K562 (cell line): ENCODE measurements at regions not wholly inside any gene's neighbourhood (a gene's known extent, or its start where the extent isn't known, plus 50 kb on each side); places are given as distances from the start of the nearest gene placed in this dataset.

Experiments used
- ATAC-seq: fragments of 200-7000 bp; cut with Tn5 transposase; 3 replicates; pipeline ENCODE4 v1.9.1; 2020; ENCODE audit warnings: moderate library complexity
- BruUV-seq: library from RNA; stranded (reverse); fragments of 400-500 nt; replicated peaks from 2 replicates; lab custom pipeline; 2021; lab: Mats Ljungman, UMichigan
- CTCF ChIA-PET: fragments of 300-600 bp; formaldehyde crosslinking; extraction: SDS; loops from one replicate; lab custom pipeline; 2021; ENCODE audit warnings: low intra/inter-chr PET ratio; lab: Yijun Ruan, JAX
- POLR2A ChIA-PET: fragments of 300-600, 350-650 bp; sonication (Branson Sonifier 250); formaldehyde crosslinking; extraction: SDS; loops from one replicate; lab custom pipeline; 2021; ENCODE audit warnings: antibody characterized with exemption, inconsistent platforms; lab: Yijun Ruan, JAX
- DNase-seq, 4 experiments: peaks; one replicate each; pipeline versions ENCODE4 v3.0.0 to v3.0.0-alpha.2; 2011 to 2018; ENCODE audit warnings: low spot score in 3 of 4, mixed read lengths in 3 of 4; ENCODE audit errors: extremely low read depth in 1 of 4
- FAIRE-seq: peaks from 2 replicates; lab custom pipeline; 2011; peaks lifted over from hg19 to GRCh38; lab: Jason Lieb, UNC
- H2AFZ ChIP-seq: 2 replicates; pipeline ENCODE4 v1.6.0; 2011; ENCODE audit warnings: low read depth, low read length, control low read depth, inconsistent platforms
- H3K27ac ChIP-seq: fragments of 200-600 bp; 3 replicates; pipeline ENCODE4 v1.8.0; 2011; ENCODE audit warnings: low read depth, mild to moderate bottlenecking, control low read depth, inconsistent platforms, low read length, moderate library complexity, mixed read lengths; ENCODE audit errors: extremely low read depth
- H3K27me3 ChIP-seq, 2 experiments: fragments of 300-600 bp in 1 of 2; 2 replicates in 1 of 2; 3 replicates in 1 of 2; pipeline versions ENCODE4 v1.6.0 to v1.8.0; 2011; ENCODE audit warnings: inconsistent platforms in 2 of 2, low read length in 2 of 2, mild to moderate bottlenecking in 1 of 2, mixed read lengths in 1 of 2, moderate library complexity in 1 of 2; ENCODE audit not compliant: control insufficient read depth in 2 of 2, insufficient read depth in 2 of 2
- H3K36me3 ChIP-seq: fragments of 300-600 bp; 3 replicates; pipeline ENCODE4 v1.8.0; 2011; ENCODE audit warnings: mild to moderate bottlenecking, low read length, inconsistent platforms; ENCODE audit not compliant: control insufficient read depth, insufficient read depth
- H3K4me1 ChIP-seq, 2 experiments: fragments of 200-600 bp in 1 of 2; replicated peaks in 1 of 2; 2 replicates in 1 of 2; 3 replicates in 1 of 2; pipeline versions ENCODE4 v1.5.1 to v1.8.0; 2011; ENCODE audit warnings: inconsistent platforms in 2 of 2, low read length in 2 of 2, mild to moderate bottlenecking in 1 of 2, mixed read lengths in 1 of 2, moderate library complexity in 1 of 2; ENCODE audit not compliant: control insufficient read depth in 2 of 2, insufficient read depth in 2 of 2
- H3K4me2 ChIP-seq: 2 replicates; pipeline ENCODE4 v1.6.1; 2011; ENCODE audit warnings: low read length, control low read depth, inconsistent platforms, mixed read lengths; ENCODE audit not compliant: insufficient read depth
- H3K4me3 ChIP-seq: fragments of 200-600 bp; sonication (generic), shearing (Covaris generic); 2 replicates; pipeline ENCODE4 v1.5.1; 2016; ENCODE audit warnings: control low read depth, inconsistent platforms
- H3K79me2 ChIP-seq: fragments of 200-600 bp; 3 replicates; pipeline ENCODE4 v1.8.0; 2011; ENCODE audit warnings: low read length, inconsistent platforms; ENCODE audit not compliant: control insufficient read depth, insufficient read depth
- H3K9ac ChIP-seq, 2 experiments: 2 replicates each; pipeline versions ENCODE4 v1.6.0 to v1.6.1; 2011; ENCODE audit warnings: low read depth in 2 of 2, low read length in 2 of 2, control low read depth in 1 of 2, inconsistent platforms in 1 of 2, mild to moderate bottlenecking in 1 of 2, mixed read lengths in 1 of 2; ENCODE audit not compliant: insufficient read depth in 1 of 2
- H3K9me1 ChIP-seq: one replicate; pipeline ENCODE4 v1.6.0; 2011; ENCODE audit warnings: inconsistent platforms, mild to moderate bottlenecking, low read length, moderate library complexity; ENCODE audit not compliant: control insufficient read depth, insufficient read depth
- H3K9me3 ChIP-seq: replicated peaks from 2 replicates; pipeline ENCODE4 v1.5.1; 2011; ENCODE audit warnings: low read depth, low read length, inconsistent platforms; ENCODE audit not compliant: control insufficient read depth, insufficient read depth
- H4K20me1 ChIP-seq: replicated peaks from 2 replicates; pipeline ENCODE4 v1.6.1; 2011; ENCODE audit warnings: low read length, inconsistent platforms, mixed read lengths; ENCODE audit not compliant: control insufficient read depth, insufficient read depth
- CEBPB ChIP-seq: fragments of 450-650 bp; IDR thresholded peaks from 2 replicates; pipeline ENCODE4 v1.6.1; 2016; ENCODE audit warnings: missing genetic modification characterization, missing compliant biosample characterization
- CEBPG ChIP-seq, 3 experiments: fragments of 200-800 bp in 1 of 3; sonication (Bioruptor generic) in 1 of 3; sonication (generic) in 1 of 3; formaldehyde crosslinking in 1 of 3; IDR thresholded peaks in 2 of 3; conservative IDR thresholded peaks in 1 of 3; 2 replicates each; pipeline versions ENCODE4 v1.6.1 to v1.8.0; 2016 to 2022; ENCODE audit warnings: missing compliant biosample characterization in 2 of 3, missing genetic modification characterization in 2 of 3, mild to moderate bottlenecking in 1 of 3, missing genetic modification reagents in 1 of 3
- ELF1 ChIP-seq: fragments of 200-800 bp; sonication (Bioruptor generic); IDR thresholded peaks from 2 replicates; pipeline ENCODE4 v1.6.1; 2016; ENCODE audit warnings: missing genetic modification characterization, missing compliant biosample characterization
- NBN ChIP-seq: fragments of 450-650 bp; IDR thresholded peaks from 2 replicates; pipeline ENCODE4 v1.6.1; 2016; ENCODE audit warnings: low read depth, mild to moderate bottlenecking
- POLR2H ChIP-seq: IDR thresholded peaks from 2 replicates; pipeline ENCODE4 v1.6.1; 2016; ENCODE audit warnings: missing genetic modification characterization, low read depth, mild to moderate bottlenecking, control low read depth, missing compliant biosample characterization, moderate library complexity
- SIN3B ChIP-seq: fragments of 450-650 bp; IDR thresholded peaks from 2 replicates; pipeline ENCODE4 v1.6.1; 2017; ENCODE audit warnings: low read depth, mild to moderate bottlenecking, moderate library complexity
- XRCC4 ChIP-seq: IDR thresholded peaks from one replicate; pipeline ENCODE4 v1.6.1; 2011; ENCODE audit not compliant: insufficient read depth, insufficient read length; ENCODE audit errors: extremely low read depth
- WGBS: fragments of 100-300 bp; shearing (Covaris generic); methylation state at CpG from one replicate; pipeline ENCODE4 v1.1.6; 2016; ENCODE audit warnings: low coverage, mixed read lengths; ENCODE audit not compliant: insufficient coverage; ENCODE audit errors: missing lambda C conversion rate; 5-methylcytosine and 5-hydroxymethylcytosine counted together
- in situ Hi-C: fragments of 300-500 bp; cut with MboI; formaldehyde crosslinking; loops from 4 replicates; pipeline ENCODE4 v1.15.0; 2018; ENCODE audit warnings: inconsistent platforms, mixed read lengths
- intact Hi-C: fragments of 100-400 bp; cut with micrococcal nuclease; formaldehyde crosslinking; loops from 2 replicates; pipeline ENCODE4 v1.14.2; 2022

GRCh38 chr10:78983608-78984007 is 85.2 kb upstream of the ZMIZ1 start:
- Histone ChIP-seq H4K20me1 (0 out of 2 replicates have a peak, but pooled peaks cover 3% of the 10 kb centered on the region), H3K9me3 (no peaks in the 10 kb centered on the region), H3K36me3 (no peaks in the 10 kb centered on the region), H3K27ac (no peak overlapping the region), H3K27me3 (peaks cover 58 to 88% of the 10 kb centered on the region in 2 experiments), H3K79me2 (no peaks in the 10 kb centered on the region), H3K9ac (no peak overlapping the region), H3K4me2 (no peak overlapping the region), H3K4me3 (no peak overlapping the region), H3K4me1 (peaks cover 0 to 4% of the 10 kb centered on the region in 2 experiments; a peak in 2 of 5 replicates), H2AFZ (no peak overlapping the region), H3K9me1 (no peaks in the 10 kb centered on the region)
- DNase-seq, result no peak
- 0% methylated on average over 4 of the region's 4 CpGs for WGBS
- in situ Hi-C loops, result no loop called here
- FAIRE-seq, result no peak
- no peak for TF ChIP-seq XRCC4
- TF ChIP-seq ELF1 (tag), result no peak
- TF ChIP-seq NBN, result no peak
- TF ChIP-seq SIN3B, result no peak
- ChIA-PET POLR2A (interaction anchor here (0.6 to 1.8 kb wide), 2 partner anchors 10 to 16 kb away, joined by 3 to 6 read pairs; no protein-coding TSS in a partner anchor), CTCF (no interaction called here)
- ATAC-seq, result no peak
- intact Hi-C loops, result no loop called here
- no TSS peak for BruUV-seq

GRCh38 chr10:78985973-78986818 is 82.6 kb upstream of the ZMIZ1 start:
- ATAC-seq (no peak), FAIRE-seq (no peak), DNase-seq (no peak)
- Histone ChIP-seq H3K4me2 (no peak overlapping the region), H3K9me1 (no peaks in the 10 kb centered on the region), H3K9me3 (no peaks in the 10 kb centered on the region), H3K9ac (no peak overlapping the region), H3K27ac (no peak overlapping the region), H4K20me1 (0 out of 2 replicates have a peak, but pooled peaks cover 3% of the 10 kb centered on the region), H3K36me3 (no peaks in the 10 kb centered on the region), H3K4me1 (peaks cover 0 to 4% of the 10 kb centered on the region in 2 experiments; a peak in 2 of 5 replicates), H3K4me3 (no peak overlapping the region), H3K27me3 (peaks cover 46 to 75% of the 10 kb centered on the region in 2 experiments), H2AFZ (no peak overlapping the region), H3K79me2 (no peaks in the 10 kb centered on the region)
- in situ Hi-C loops (no loop called here), intact Hi-C loops (no loop called here)
- 3% methylated on average over 8 of the region's 8 CpGs for WGBS
- TF ChIP-seq POLR2H (tag) (no peak), CEBPB (tag) (peak; percentile 46), CEBPG (CRISPR knock-in tag; IDR thresholded peaks at IDR 0.05) (no peak), CEBPG (tag; conservative IDR thresholded peaks at IDR 0.05 in 1 of 2, IDR thresholded peaks at IDR 0.05 in 1 of 2) (peak in 1 of 2 experiments; percentile 27; a peak in 1 of 4 replicates)
- ChIA-PET POLR2A (interaction anchor here (0.6 to 1.1 kb wide), 2 partner anchors 11 to 1129 kb away, joined by 4 read pairs; no protein-coding TSS in a partner anchor), CTCF (no interaction called here)
- no TSS peak for BruUV-seq
